Choroid plexus epithelial cell (primary cell): ENCODE measurements at regions not wholly inside any gene's neighbourhood (a gene's known extent, or its start where the extent isn't known, plus 50 kb on each side); places are given as distances from the start of the nearest gene placed in this dataset.
A peak's percentile ranks its signal among the peaks of the same experiment; 100 is the strongest.

ENCODE experiments used
- DNase-seq: peaks from one replicate; pipeline ENCODE4 v3.0.0-alpha.2; 2010; ENCODE audit warnings: low read depth
- H3K4me3 ChIP-seq: 2 replicates; pipeline ENCODE4 v1.5.1; 2011; ENCODE audit warnings: low read depth, mild to moderate bottlenecking, control low read depth, low read length, moderate library complexity
- TF ChIP-seq, protein P1 (sequence below): conservative IDR thresholded peaks from 2 replicates; pipeline ENCODE4 v1.5.1; 2011; ENCODE audit warnings: low read depth, mild to moderate bottlenecking, control low read depth, inconsistent platforms, low read length, moderate library complexity

- no peak for DNase-seq
- TF ChIP-seq, protein P1, sequence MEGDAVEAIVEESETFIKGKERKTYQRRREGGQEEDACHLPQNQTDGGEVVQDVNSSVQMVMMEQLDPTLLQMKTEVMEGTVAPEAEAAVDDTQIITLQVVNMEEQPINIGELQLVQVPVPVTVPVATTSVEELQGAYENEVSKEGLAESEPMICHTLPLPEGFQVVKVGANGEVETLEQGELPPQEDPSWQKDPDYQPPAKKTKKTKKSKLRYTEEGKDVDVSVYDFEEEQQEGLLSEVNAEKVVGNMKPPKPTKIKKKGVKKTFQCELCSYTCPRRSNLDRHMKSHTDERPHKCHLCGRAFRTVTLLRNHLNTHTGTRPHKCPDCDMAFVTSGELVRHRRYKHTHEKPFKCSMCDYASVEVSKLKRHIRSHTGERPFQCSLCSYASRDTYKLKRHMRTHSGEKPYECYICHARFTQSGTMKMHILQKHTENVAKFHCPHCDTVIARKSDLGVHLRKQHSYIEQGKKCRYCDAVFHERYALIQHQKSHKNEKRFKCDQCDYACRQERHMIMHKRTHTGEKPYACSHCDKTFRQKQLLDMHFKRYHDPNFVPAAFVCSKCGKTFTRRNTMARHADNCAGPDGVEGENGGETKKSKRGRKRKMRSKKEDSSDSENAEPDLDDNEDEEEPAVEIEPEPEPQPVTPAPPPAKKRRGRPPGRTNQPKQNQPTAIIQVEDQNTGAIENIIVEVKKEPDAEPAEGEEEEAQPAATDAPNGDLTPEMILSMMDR = no peak
- H3K4me3 ChIP-seq = no peak overlapping the region
Observed at GRCh38 chr21:35611708-35612132, 448.6 kb downstream of the SETD4 start.

GRCh38 chr21:35609263-35609662, 451.1 kb downstream of the SETD4 start:
- TF ChIP-seq, protein P1 = no peak
- no peak overlapping the region for H3K4me3 ChIP-seq
- no peak for DNase-seq

- H3K4me3 ChIP-seq = no peak overlapping the region
- TF ChIP-seq, protein P1 = no peak
Observed at GRCh38 chr21:35607406-35607805, 452.9 kb downstream of the SETD4 start.

GRCh38 chr21:35606578-35606977, 453.7 kb downstream of the SETD4 start:
- TF ChIP-seq, protein P1 = no peak
- H3K4me3 ChIP-seq = no peak overlapping the region
- DNase-seq = no peak

More at GRCh38 chr21:35607406-35607805, 452.9 kb downstream of the SETD4 start:
- no peak for DNase-seq

DNA sequence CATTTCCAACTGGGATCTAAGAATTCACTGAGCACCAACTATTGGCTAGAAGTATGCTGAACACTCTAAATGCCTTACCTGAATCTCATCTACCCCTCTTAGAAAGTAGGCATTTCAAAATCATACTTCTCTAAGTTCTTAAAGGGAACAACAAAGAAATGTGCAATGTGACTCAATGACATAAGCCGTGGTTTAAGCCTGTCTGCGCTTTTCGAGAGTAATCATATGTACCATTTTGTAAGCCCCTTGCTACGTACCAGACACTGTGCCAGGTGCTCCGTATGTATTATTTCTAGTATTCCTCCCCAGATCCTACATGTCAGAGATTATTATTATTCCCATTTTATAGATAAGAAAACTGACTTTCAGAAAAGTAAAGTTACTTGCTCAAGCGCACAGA, 454.2 kb downstream of the SETD4 start:
- no peak overlapping the region for H3K4me3 ChIP-seq
- DNase-seq = no peak
- TF ChIP-seq, protein P1 = no peak

GRCh38 chr21:35603494-35603893, 456.8 kb downstream of the SETD4 start:
- no peak overlapping the region for H3K4me3 ChIP-seq
- DNase-seq = peak; percentile 16
- TF ChIP-seq, protein P1 = peak; percentile 27

- DNase-seq = no peak
- TF ChIP-seq, protein P1 = no peak
- H3K4me3 ChIP-seq = no peak overlapping the region
Observed at GRCh38 chr21:35602811-35603362, 457.4 kb downstream of the SETD4 start.
